Midbrain (tissue), 1 donor: ENCODE measurements at regions not wholly inside any gene's neighbourhood (a gene's known extent, or its start where the extent isn't known, plus 50 kb on each side); places are given as distances from the start of the nearest gene placed in this dataset.

ENCODE experiments used
- DNase-seq: peaks from one replicate; lab custom pipeline; 2025; lab: John Stamatoyannopoulos, UW

- no peak for DNase-seq
These were observed 401.2 kb downstream of the TLL1 start for GRCh38 chr4:166274136-166274761.

DNA sequence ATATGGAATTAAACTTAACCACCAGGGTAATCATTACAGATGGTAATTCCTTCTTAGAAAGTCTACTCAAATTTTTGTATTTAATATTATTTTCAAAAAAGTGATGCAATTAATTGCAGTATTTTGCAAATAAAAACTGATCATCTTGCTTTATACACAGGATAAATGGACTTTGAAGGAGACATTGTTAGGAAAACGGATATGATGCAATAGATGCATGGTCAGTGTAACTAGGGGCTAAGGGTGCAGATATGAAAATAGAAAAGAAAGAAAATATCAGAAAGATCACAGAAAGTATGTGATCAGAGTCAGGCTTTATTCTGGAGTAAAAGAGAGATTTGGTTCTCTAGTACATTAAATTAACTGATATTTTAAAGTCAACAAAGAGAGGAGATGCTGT, 401.7 kb downstream of the TLL1 start:
- no peak for DNase-seq

DNA sequence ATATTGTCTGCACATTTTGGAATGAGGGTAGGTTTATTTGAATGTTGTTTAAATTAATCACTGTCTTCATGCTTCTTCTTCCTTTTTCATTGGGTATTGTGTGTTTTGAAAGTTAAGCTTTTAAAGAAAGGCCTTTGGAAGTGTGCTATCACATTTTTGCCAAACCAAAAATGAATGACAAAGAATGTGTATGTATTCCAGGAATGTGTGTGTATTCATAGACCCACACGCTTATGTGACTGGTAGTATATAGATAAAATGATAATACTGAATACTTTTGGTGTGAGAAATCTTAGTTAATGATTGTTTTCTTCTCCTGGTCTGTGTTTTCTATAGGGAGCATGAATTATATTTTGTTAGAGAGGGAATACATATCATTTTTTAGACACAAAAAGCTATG, 404.4 kb downstream of the TLL1 start:
- no peak for DNase-seq

- DNase-seq, result no peak
These were observed 404.8 kb downstream of the TLL1 start for GRCh38 chr4:166277853-166278252.

DNA sequence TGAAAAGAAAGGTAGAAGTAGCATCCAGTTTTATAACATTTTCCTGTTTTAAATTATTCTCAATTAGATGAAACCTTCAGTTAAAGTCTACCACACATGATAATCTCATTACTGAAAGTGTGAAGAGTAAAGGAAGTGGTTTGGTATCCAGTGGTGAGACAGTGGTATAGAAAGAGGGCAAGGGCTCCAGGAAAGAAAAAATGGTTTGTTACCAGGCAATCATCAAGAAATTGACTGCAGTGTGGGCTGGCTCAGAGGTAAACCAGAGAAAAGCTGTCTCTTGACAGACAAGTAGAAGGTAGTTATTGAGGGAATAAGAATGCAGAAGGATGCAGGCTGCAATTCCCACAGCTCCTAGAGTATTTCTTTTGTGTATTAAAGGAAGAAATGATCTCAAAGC, 406.2 kb downstream of the TLL1 start:
- DNase-seq, result no peak

DNA sequence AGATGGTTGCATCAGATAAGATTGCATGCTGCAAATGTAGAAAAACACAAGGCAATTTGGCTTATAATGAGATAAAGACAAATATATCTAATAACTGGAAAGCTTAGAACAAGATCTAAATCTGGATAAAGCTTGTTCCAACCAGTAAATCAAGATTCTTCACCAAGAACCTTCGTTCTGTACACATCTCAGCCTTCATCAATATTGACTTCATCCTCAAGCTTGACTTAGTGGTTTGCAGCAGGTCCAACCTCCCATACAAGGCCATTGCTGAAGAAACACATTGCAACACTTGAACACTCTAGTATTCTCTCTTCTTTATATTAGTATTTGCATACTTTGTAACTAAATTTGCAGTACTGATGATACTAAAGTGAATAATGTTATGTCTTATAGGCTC, 407.6 kb downstream of the TLL1 start:
- no peak for DNase-seq

DNA sequence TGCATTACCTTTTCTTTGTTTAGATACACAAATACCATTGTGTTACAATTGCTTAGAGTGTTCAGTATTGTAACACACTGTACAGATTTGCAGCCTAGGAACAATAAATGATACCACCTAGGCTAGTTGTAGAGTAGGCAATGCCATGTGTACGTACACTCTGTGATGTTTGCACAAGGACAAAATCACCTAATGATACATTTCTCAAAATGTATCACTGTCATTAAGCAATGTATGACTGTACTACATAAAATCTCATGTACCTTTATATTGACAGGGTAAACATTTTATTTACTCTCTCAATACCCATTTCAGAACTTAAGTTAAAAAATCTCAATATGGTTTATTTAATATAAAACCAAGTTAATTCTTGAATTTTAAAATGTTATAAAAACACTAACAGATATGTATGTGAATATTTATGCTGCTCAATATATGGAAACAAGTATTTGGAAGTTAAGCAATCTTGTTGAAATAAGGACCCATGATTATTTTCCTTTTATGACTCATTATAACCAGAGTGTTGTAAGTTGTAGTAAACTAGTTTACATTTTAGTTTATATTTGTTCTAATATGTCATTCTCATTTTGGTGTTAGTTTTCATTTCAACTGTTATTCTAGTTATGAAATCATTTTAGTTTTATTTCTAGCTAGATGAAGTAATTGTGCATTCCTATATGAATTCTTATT, 409.2 kb downstream of the TLL1 start:
- no peak for DNase-seq

DNA sequence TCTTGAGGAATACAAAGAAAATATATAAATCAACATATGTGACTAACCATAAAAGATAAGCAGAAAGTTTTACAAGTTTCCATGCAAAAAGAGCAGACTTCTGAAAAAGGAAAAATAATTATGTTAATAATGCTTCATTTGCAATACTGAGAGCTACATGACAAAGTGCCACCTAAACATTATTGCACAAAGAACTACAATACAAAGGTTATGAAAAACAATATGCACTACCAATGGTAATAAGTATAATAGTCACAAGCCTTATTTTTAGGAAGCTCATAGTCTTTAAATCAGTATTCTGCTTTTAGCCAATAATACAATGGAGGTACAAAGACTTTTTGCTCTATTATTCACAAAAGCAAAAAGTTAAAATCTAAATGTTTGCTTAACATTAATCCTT, 411.2 kb downstream of the TLL1 start:
- DNase-seq, result no peak

DNA sequence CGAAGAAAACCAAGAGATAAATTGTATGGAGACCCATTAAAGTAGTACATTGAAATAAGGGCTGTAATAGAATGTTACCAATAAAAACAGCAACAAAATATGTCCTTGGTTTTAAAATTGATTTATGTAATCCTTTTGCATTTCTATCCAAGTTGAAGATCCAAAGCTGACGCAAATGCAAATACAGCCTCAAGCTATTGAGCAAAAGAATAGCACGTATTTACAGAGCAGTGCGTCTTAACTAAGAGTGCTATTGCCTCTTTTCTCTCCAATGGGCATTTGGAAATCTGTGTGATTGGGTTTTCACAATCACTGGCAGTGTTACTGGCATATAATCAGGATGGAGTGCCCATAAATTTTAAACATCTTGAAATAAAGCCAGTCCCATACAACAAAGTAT, 417.4 kb downstream of the TLL1 start:
- DNase-seq, result no peak

- no peak for DNase-seq
These were observed 420.5 kb downstream of the TLL1 start for GRCh38 chr4:166293556-166293955.

GRCh38 chr4:166301266-166301665, 428.2 kb downstream of the TLL1 start:
- DNase-seq, result no peak

DNA sequence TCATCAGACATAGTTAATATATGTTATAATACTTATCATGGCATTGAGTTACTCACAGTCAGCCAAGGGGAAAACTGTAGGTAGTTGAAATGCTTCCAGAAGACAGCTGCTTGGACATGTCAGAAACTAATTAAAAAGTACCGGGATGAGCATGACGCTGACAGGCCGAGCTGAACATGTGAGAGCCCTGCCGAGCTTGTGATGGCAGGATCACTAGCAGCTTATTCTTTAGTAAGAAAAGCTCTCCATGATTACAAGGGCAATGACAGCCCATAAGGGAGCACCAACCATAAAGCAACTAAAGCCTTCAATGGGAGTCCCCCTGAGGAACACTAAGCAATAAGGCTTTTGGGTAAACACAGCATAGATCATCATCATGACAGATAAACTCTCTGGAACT, 435.6 kb downstream of the TLL1 start:
- no peak for DNase-seq

DNA sequence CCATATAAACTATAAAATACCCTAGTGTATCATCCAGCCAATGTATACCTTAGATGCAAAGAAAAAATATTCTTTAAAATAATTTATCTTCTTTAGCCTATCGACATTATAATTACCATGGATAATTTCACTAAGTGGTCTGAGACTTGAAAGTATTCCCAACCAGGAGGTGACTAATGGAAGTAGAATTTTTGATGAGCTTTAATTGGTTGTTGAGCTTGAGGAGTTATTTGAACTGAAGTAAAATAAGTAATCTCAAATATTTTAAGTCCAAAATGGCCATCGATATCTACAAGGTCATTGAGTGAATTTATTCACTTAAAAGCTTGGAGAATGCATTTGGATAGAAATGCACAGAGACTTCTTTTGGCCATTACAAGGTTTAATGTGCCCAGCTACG, 436.2 kb downstream of the TLL1 start:
- no peak for DNase-seq

DNA sequence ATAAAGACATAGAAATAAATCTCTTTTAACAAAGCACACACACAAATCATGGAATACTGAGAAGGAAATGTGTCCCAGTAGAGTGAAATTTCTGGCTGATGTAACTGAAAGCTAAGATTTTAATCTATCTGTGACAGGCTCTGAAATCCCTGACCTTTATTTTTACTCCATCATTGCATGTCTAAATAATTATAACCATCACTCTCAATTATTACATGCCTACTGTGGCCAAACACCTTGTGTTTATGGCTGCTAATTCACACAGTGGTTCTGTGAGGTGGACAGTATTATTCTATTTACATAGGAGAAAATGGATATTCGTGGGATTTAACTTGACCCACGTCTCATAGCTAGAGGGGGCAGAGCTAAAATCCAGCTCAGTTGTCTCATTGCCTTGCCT, 438.1 kb downstream of the TLL1 start:
- no peak for DNase-seq

DNA sequence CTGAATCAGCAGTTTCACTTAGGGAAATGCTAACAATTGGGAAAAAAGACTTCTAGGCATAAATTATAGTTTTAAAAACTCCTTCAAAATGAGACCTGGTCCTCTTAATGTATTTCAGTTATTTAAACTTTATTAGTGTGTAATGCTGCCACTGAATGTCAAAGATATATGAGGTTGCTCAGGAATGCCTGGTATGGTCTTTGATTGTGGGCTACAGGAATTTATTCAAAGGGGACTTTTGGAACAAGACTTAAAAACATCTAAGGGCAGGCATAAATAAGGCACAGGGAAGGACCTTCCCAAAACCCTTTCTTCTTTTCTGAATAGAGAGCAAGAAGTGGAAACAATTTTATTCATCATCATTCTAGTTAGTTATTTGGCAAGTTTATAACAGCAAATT, 439.1 kb downstream of the TLL1 start:
- DNase-seq, result no peak

DNA sequence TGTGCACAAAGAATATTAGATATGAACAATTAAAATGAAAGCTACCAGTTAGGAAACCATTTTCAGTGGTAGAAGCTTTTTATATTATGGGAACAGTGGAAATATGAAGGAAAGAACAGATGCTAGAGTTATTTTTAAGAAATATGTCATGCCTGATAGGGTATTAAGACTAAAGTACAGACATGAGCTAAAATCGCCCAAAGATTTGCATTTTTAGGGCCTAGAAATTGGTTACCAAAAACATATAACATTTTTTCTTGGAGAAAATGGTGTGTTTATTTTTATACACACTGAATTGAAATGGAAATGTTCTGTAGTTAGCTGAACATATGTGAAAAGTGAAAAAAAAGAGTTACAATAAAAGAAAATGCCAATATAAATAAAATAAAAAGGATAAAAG, 441.9 kb downstream of the TLL1 start:
- no peak for DNase-seq

- no peak for DNase-seq
These were observed 442.9 kb downstream of the TLL1 start for GRCh38 chr4:166315721-166316467.

DNA sequence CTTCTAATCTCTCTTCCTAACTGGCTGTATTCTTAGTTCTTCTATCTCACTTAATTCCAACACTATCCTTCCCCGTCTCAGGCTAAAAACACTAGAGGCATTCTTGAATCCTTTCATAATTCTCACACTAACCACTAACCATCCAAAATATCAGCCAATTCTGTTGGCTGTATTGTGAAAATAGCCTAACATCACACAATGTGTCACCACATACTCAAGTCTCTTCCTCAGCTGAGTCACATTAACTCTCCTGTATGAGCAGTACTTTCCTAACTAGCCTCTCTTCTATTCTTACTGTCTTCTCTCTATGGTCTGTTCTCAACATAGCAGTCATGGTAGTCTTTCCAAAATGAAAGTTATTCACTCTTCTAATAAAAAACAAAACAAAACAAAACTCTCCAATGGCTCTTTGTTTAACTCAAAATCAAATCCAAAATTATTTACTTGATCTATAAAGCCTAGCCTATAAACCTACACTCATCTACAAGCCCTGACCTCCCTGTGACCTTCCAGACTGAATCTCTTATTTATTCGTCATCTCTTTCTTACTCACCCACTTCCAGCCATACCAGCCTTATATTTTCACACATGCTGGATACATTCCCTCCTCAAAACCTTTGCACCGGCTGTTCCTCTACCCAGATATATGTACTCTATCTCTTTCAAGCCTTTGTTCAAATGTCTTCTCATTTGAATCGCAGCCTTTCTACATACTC, 445.9 kb downstream of the TLL1 start:
- no peak for DNase-seq

DNA sequence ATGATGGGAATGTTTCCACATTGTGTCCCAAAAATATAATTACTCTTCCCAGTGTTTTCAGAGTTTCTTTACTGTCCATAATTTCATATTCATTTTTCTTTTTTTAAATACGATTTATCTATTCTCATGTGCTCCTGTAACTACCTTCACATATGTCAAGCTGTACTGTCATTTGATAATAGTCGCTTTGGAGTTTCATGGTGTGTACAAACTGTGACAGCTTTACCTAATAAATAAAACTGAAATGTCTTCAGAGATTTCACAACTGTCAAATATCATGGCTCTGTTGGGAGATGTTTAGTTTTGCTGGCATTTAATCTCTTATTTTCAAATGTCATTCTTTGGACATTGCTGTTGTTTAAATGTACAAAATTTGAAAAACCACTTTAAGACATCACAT, 450.2 kb downstream of the TLL1 start:
- DNase-seq, result no peak

DNA sequence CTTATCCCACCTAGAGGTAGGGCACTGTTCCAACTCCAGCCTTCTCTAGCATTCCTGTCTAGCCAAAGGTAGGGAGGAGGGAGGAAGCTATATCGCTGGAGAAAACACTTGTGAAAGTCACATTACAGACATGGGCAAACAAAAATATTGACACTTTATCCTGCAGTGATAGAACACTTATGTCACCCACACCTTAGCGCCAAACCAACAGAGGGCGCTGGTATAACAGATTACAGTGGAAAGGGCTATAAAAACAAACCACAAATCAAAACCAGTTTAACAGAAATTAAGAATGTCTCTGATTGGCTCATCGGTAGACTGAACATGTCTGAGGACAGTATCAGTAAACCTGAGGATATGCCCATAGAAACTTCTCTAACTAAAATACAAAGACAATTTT, 451.3 kb downstream of the TLL1 start:
- no peak for DNase-seq

DNA sequence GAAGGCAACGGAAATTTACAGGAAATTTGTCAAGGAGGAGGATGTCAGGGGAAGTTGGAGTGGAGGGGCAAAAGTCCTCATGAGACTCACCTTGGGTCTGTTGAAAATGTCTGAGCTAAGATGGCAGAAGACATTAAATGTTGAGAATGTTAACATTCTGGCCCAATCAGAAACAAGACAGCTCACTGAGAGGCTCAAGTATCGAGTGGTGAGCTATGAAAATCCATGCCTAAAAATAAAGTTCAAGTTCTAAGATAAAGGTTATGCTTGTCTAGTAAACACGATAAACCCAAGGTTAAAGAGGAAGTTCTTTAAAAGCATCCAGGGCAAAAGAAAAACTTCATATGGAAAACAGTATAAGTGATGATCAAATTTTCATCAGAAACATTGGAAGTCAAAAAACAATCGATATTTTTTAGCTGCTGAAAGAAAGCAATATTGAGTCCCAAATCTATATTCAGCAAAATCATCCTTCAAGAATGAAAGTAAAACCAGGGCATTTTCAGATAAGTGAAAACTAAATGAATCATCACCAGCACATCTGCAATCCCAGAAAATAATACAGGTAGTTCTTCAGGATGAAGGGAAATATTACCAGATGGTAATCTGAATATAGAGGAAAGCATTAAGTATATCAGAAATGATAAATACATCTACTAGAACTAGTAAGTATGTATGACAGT, 462.4 kb downstream of the TLL1 start:
- DNase-seq, result no peak

DNA sequence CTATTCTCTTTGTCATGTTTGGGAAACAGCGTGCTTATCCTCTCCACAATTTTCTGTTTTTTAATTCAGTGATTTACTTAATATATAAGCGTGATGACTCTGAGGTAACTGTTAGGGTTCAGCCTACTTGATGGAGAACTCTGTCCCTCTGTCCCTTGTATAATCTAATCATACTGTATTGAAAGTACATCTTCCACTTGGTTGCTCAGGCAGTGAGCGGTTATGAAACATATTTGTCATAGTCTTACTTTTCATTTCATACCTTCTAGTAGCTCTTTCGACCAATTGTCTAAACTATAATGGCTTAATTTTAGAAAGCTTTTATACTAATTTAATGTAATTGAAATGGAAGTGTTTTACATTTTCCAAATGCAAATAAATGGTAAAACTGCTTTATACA, 469.0 kb downstream of the TLL1 start:
- DNase-seq, result no peak
